PFSK-1 (cell line): ENCODE measurements at regions not wholly inside any gene's neighbourhood (a gene's known extent, or its start where the extent isn't known, plus 50 kb on each side); places are given as distances from the start of the nearest gene placed in this dataset.

Source experiments
- FOXP2 ChIP-seq: optimal IDR thresholded peaks from 2 replicates; pipeline ENCODE3; 2011; ENCODE audit warnings: borderline replicate concordance, control low read depth, inconsistent platforms; ENCODE audit not compliant: insufficient read depth; ENCODE audit errors: extremely low read length, extremely low read depth
- POLR2AphosphoS5 ChIP-seq: IDR thresholded peaks from 2 replicates; pipeline ENCODE4 v1.6.1; 2012; ENCODE audit warnings: low read depth, mild to moderate bottlenecking, control low read depth, low read length, moderate library complexity
- SIN3A ChIP-seq: IDR thresholded peaks from 2 replicates; pipeline ENCODE4 v1.6.1; 2012; ENCODE audit warnings: mild to moderate bottlenecking, low read length, moderate library complexity, borderline replicate concordance; ENCODE audit not compliant: insufficient read depth
- TAF1 ChIP-seq: IDR thresholded peaks from 2 replicates; pipeline ENCODE4 v1.6.1; 2012; ENCODE audit warnings: low read length, control low read depth, borderline replicate concordance; ENCODE audit not compliant: insufficient read depth
- TF ChIP-seq, protein P1 (sequence below), 2 experiments: IDR thresholded peaks; 2 replicates each; pipeline versions ENCODE4 v1.6.1 to v1.8.0; 2011 to 2012; ENCODE audit warnings: low read depth in 2 of 2, low read length in 2 of 2, control low read depth in 1 of 2, inconsistent platforms in 1 of 2, mild to moderate bottlenecking in 1 of 2, moderate library complexity in 1 of 2; ENCODE audit not compliant: insufficient read depth in 1 of 2

- TF ChIP-seq TAF1 = no peak
- TF ChIP-seq, protein P1, sequence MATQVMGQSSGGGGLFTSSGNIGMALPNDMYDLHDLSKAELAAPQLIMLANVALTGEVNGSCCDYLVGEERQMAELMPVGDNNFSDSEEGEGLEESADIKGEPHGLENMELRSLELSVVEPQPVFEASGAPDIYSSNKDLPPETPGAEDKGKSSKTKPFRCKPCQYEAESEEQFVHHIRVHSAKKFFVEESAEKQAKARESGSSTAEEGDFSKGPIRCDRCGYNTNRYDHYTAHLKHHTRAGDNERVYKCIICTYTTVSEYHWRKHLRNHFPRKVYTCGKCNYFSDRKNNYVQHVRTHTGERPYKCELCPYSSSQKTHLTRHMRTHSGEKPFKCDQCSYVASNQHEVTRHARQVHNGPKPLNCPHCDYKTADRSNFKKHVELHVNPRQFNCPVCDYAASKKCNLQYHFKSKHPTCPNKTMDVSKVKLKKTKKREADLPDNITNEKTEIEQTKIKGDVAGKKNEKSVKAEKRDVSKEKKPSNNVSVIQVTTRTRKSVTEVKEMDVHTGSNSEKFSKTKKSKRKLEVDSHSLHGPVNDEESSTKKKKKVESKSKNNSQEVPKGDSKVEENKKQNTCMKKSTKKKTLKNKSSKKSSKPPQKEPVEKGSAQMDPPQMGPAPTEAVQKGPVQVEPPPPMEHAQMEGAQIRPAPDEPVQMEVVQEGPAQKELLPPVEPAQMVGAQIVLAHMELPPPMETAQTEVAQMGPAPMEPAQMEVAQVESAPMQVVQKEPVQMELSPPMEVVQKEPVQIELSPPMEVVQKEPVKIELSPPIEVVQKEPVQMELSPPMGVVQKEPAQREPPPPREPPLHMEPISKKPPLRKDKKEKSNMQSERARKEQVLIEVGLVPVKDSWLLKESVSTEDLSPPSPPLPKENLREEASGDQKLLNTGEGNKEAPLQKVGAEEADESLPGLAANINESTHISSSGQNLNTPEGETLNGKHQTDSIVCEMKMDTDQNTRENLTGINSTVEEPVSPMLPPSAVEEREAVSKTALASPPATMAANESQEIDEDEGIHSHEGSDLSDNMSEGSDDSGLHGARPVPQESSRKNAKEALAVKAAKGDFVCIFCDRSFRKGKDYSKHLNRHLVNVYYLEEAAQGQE (IDR thresholded peaks at IDR 0.05; ENCODE audit: insufficient read depth in 1 of 2, low read depth in 2 of 2, low read length in 2 of 2) = no peak
- TF ChIP-seq POLR2AphosphoS5 = no peak
- TF ChIP-seq FOXP2 = no peak
- no peak for TF ChIP-seq SIN3A
Measured at GRCh38 chrX:40964633-40965586, 120.3 kb upstream of the USP9X start.

GRCh38 chrX:40966213-40966820, 118.9 kb upstream of the USP9X start:
- TF ChIP-seq SIN3A = no peak
- TF ChIP-seq FOXP2 = no peak
- TF ChIP-seq TAF1 = no peak; the same call in 1 of the 2 replicates
- no peak for TF ChIP-seq POLR2AphosphoS5
- TF ChIP-seq, protein P1 (IDR thresholded peaks at IDR 0.05; ENCODE audit: insufficient read depth in 1 of 2, low read depth in 2 of 2, low read length in 2 of 2) = no peak

DNA sequence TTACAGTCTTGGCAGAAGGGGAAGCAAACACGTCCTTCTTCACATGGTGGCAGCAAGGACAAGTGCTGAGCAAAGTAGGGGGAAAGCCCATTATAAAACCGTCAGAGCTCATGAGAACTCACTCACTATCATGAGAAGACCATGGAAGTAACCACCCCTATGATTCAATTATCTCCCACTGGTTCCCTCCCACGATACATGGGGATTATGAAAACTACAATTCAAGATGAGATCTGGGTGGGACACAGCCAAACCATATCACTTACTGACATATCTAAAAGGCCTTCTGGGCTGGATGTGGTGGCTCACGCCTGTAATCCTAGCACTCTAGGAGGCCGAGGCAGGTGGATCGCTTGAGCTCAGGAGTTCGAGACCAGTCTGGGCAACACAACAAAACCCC, 117.1 kb upstream of the USP9X start:
- TF ChIP-seq POLR2AphosphoS5 (no peak), SIN3A (no peak), FOXP2 (no peak), TAF1 (no peak)
- TF ChIP-seq, protein P1 (IDR thresholded peaks at IDR 0.05; ENCODE audit: insufficient read depth in 1 of 2, low read depth in 2 of 2, low read length in 2 of 2) = no peak

GRCh38 chrX:40971736-40972135, 113.5 kb upstream of the USP9X start:
- TF ChIP-seq, protein P1 (IDR thresholded peaks at IDR 0.05; ENCODE audit: insufficient read depth in 1 of 2, low read depth in 2 of 2, low read length in 2 of 2) = no peak
- TF ChIP-seq FOXP2 (no peak), SIN3A (no peak), POLR2AphosphoS5 (no peak)
